Activated CD8-positive, alpha-beta memory T cell treated with anti-CD3 and anti-CD28 coated beads for 48 hours (primary cell): ENCODE measurements at regions not wholly inside any gene's neighbourhood (a gene's known extent, or its start where the extent isn't known, plus 50 kb on each side); places are given as distances from the start of the nearest gene placed in this dataset.

Source experiments
- DNase-seq, 3 experiments: peaks; one replicate each; pipeline ENCODE4 v3.0.0-alpha.2; 2020; ENCODE audit warnings: low read depth in 2 of 3, low spot score in 2 of 3

DNA sequence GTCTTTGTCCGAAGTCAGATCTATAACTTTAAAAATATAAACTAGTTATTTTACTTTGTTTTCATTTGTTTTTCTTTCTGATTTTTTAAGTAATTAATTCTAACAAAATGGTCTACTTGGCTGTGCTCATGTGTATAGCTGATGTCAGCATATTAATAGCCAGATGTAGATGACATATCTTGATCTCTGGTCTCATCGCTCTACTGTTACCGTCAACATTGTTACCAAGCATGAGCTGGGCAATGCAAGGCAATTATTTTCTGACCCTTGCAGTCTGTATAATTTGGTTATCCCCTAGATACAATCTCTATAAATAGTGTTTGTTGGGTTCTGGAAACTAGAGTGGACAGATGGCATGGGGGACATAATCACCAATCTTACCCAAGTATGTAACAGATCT lies 151.6 kb upstream of the PTPRK start:
- no peak for DNase-seq

DNA sequence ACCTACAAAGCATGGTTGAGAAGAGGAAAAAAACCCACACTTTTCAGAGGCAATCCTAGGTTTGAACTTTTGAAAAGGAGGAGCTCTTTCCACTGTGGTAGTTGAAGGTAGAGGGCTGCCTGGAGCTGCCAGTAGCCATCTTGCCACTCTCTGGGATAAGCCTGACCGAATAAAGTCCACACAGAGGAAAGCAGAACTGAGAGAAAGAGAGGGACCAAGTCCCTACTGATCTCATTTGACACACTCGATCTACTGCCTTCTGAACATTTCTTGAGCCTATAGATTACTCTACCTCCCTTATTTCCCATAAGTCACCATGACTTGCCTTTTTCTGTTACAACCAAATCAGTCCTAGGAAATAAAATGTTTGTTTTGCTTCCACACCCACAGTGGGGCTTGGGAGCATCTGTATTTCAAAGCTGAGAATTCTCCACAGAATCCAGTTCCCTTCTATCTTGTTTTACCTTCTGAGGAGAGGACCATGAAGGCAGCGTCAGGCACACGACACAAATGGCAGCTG lies 147.0 kb upstream of the PTPRK start:
- no peak for DNase-seq

DNA sequence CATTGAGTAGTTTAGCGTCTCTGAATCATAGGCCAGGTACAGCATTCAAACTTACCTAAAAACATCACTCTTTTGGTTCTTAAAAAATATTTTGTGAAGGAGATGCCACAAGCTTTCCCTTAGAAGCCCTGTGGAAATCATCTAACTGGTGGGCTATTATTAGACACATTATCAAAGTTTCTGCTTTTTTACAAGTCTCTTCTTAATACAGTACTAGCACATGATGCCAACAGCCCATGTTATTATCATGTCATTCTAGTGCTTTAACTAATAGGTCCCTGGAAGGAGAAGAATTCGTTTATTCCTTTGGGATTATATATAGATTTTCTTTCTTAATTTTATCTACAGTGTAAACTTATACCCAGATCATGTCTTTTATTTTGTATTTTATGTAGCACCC lies 146.0 kb upstream of the PTPRK start:
- DNase-seq = no peak

DNA sequence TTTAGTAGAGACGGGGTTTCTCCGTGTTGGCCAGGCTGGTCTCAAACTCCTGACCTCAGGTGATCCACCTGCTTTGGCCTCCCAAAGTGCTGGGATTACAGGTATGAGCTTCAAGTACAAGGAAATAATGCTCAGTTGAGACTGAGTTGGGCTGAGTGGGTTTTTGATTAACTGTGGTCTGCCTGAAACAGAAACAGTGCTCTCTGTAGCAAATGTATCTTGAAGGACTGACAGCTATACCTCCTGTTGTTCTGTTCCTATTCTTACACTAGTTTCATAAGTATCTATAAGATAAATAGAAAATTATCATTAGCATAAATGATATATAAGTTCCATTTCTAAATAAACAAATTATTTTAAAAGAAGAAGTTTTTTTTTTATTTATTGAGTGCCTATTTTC lies 142.8 kb upstream of the PTPRK start:
- DNase-seq = no peak

DNA sequence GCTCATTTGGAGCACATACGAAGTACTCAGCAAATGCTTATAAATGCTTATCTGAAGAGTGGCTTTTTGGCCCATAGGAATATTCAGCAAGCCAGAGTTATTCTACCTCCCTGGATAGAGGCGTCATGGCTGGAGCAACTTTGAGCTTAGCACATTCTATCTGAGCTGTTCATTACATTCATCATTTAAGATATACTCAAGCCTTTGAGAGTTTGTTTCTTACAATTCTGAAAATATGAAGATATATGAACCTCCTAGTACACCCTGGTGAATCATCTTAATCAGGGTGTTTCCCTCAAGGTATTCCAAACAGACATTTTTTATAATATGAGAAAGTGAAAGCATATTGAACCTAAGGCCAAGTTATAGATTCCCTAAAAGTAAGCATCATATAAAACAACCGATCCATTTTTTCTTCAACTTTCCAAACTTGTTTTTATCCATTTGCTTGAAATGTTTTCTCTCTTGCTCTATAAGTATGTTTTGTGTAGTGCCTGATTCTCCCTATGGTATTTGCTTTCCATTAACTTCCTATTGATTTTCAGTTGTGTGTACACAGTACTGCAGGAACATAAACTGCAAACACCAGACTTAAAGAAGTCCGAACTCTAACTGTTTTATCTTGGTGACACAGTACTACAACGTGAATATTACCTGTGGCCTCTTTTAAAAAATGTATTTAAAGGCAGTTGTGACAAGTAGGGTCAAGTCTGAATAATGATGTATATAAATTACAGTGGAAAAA lies 139.7 kb upstream of the PTPRK start:
- DNase-seq = no peak

DNA sequence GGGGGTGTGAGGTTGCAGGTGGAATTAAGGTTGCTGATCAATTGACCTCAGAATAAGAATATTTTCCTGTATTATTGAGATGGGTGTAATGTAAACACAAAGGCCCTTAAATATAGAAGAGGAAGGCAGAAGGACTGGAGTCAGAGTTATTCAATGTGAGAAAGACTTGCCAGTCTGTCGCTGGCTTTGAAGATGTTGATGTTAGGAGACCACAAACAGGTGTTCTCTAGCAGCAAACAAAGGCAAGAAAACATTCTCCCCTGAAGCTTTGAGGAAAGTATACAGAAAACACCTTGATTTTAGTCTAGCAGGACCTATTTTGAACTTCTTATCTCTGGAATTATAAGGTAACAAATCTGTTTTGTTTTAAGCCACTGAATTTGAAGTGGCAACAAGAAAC lies 138.9 kb upstream of the PTPRK start:
- no peak for DNase-seq

DNA sequence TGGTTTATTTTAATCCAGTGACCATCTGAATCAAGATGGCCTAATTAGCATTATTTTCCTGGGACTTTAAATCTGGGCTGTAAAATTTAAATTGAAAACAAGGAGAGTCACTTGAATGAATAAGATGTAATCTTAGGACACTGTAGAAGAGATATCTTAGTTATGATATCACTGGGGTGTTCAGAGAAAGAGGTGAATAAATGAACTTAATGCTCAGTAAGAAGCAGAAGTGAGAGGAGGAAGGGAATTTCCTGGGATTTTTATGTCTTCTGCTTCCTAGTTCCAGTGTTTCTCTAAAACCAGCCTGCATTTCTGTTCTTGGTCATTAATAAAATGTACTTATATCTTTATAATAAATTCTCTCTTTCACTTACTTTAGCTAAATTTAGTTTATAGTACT lies 136.8 kb upstream of the PTPRK start:
- no peak for DNase-seq

DNA sequence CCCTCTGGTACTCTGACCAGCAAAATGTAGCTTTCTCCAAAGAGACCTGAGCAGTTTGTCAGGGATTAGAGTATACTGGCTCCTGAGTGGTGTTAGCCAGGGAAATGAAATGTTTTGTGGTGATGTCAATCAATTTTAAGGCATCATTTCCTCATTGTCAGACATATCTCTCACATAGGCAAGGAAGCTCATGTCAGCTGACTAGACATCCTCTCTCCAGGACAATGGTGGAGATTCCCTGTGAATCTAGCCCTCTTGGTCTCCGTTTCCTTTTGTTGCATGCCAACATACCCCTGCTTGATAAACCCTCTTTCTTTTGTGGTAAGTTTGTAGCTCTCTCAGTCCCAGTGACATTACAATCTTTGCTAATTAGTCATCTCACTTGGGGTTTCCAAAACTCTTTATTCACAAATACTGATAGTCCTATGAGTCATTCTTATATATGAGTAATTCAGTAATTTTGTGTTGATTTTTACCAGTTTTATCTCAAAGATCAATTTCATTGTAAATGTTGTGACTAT lies 135.6 kb upstream of the PTPRK start:
- DNase-seq = peak in 1 of 3 experiments; percentile 6

DNA sequence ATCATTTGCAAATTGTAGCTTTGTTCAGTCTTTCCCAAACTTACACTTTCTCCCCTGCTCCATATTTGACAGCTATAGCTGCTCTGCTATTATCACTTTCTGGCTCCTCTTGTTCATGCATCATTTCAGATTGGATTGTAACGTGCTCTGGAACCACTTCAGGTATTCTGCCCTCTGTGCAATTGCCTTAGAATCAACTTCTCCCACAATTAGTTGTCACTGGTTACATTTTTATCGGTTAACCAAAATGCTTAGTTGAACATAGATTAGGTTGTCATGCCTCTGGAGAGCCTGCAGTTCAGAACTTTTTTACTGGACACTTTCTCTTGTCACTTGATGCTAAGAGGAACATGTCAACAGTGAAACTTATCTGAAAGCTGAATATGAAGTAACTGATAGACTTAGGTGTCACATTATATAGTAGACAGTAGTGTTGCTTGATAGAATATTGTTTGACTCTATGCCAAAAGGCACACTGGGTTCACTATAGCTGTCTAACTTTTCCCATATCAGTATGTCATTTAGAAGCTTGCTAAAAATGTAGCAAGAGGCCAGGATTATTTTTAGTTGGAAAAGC lies 127.7 kb upstream of the PTPRK start:
- DNase-seq = no peak

DNA sequence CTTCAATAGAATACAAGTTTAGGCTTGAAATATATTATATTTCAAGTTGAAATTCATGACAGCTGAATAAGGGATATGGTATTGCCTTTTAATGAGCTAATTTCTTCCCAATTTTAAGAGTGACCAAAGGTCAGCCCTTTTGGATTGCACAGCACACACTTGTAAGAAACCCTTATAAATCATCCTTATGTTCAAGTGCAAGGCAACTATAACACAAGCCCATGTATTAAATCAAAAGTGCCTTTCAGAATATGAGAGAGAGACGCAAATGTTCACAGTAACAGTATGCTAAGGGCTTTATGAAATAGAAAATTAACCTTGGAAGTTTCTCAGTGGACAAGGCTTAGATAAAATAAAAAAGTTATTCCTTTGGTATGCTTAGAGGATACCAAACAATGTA lies 121.7 kb upstream of the PTPRK start:
- DNase-seq = no peak

DNA sequence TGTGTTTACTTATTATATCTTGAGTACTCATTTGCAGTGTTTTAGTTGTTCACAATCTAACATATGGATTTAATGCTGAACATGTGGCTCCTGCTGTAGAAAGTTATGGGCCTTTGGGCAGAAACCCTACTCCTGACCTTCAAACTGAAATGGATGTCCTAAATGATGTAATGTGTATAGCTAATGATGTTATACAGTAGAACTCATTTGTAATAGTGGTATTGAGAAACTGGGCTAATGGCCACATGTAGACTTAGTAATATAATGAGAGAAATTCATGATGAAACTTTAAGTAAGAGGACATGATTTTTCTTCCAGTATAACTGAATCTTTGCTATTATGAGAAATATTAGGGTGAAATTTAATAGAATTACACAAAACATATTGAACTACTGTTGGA lies 121.3 kb upstream of the PTPRK start:
- DNase-seq = no peak

DNA sequence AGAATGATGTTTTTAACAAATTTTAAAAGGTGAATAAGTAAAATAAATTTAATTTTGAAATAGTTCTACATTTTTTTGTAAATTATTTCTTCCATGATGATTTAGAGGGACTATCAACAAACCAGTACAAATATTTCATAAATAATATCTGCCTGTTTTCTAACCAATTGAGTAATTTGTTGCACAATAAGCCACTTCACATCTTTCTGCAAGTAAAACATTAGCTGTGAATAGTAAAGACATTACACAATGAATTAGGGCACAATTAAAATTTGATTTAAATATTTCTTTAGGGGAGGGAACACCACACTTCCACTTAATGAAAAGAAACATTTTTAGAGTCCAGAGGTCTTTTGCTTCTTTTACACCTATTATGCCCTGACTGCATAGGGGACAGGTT lies 118.4 kb upstream of the PTPRK start:
- DNase-seq = no peak

DNA sequence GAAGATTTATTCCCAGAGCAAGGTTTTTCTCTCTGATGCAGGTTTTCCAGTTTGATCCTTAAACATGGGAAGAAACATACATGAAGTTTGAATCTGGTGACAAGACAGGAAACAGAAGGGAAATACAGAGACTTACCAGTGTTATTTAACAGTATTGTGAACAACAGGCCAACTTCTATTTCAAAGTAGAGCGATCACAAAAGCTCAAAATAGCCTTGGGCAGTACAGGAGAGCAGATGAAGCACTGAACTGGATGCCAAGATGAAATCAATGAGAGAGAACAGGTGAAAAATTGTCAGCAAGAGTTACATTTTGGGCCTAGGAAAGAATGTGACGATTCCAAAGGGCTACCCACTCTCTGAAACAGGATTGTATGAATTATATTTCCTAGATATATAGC lies 114.8 kb upstream of the PTPRK start:
- DNase-seq = no peak

DNA sequence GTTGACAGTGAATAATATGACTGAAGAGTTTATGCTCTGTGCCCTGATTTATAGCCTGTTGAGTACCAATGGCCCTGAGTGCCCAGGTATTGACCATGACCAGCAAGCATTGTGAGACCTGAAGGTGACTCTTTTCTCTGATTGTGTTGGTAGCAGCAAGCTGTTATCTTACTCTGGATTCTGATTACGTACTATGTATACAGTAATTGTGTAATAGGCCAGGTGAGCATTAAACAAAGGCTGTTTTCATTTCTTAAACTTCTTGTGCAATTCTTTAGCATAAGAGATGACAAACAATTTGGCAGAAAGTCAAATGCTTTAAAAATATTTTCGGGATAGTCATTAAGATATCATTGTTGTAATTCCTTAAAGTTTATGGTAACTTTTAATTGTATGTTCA lies 111.7 kb upstream of the PTPRK start:
- no peak for DNase-seq

DNA sequence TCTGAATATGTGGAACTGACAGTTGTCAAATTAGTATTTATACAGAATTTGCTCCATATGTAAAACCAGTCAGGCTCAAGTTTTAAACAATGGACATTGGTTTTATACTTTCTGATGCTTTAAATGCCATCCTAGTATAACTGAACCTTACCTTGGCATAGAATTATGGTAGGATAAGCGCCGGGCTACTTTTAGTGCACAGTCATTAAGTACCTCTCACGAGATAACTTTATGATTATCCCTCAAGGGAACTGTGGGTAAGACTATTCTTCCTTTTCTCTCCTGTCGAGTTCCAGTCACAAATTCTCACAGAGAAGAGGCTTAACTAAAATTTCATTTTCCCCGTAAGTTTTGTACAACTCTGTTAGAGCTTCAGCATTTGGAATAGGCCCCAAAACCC lies 110.6 kb upstream of the PTPRK start:
- no peak for DNase-seq

DNA sequence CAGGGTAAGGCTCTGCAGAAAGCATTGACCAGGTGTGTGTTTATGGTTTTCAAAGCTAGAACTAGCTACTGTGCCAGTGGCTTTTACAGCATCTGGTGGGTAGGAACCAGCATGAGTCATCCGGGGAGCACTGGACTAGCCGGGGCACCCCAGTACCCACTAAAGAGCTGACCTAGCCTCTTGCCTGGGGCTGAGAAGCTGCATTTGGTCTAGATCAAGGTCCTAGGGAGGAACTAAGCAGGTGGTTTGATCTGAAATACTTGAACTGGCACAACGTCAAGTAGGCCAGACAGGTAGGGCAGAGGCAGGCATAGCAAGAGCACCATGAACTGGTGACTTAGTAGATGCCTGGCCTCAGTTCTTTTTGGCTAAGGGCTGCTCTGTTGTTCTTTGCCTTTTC lies 109.8 kb upstream of the PTPRK start:
- no peak for DNase-seq

DNA sequence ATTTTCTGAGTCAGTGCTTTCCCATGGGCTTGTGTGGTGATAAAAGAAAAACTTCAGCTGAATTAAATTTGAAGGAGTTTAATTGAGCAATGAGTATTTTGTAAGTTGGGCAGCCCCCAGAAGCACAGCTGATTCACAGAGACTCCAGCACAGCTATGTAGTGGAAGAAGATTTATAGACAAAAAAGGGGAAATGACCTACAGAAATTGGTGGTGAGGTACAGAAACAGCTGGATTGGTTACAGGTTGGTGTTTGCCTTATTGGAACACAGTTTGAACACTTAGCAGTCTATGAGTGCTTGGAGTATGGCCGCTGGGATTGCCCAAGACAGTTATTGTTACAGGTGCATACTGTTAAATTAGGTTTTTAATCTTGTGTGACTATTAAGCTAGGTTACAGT lies 96.9 kb upstream of the PTPRK start:
- DNase-seq = no peak

DNA sequence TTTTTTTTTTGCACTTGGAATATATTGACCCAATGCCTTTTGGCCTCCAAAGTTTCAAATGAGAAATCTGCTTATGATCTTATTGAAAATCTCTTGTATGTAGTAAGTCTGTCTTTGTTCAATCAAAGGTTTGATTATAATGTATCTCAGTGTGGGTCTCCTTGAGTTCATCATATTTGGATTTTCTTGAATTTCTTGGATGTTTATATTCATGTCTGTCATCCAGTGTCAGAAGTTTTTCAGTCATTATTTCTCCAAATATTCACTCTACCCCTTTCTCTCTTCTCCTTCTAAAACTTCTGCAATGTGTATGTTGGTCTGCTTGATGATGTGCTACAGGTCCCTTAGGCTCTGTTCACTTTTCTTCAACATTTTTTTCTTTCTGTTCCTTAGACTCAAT lies 95.9 kb upstream of the PTPRK start:
- no peak for DNase-seq

DNA sequence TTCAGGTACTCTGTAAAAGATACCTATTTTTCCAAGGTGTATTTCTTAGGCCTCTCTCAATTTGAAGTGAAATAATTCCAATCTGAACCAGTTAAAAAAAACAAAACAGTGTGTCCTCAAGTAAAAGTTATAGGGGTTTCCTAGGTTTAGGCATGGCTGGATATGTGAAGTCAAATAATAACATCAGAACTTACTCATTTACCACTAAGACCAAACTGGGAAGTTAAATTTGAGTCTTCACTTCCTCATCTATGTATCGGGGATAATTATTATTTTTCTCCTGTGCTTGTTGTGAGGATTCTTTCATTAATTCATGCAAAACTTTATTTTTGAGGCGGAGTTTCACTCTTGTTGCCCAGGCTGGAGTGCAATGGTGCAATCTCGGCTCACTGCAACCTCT lies 86.2 kb upstream of the PTPRK start:
- DNase-seq = no peak

DNA sequence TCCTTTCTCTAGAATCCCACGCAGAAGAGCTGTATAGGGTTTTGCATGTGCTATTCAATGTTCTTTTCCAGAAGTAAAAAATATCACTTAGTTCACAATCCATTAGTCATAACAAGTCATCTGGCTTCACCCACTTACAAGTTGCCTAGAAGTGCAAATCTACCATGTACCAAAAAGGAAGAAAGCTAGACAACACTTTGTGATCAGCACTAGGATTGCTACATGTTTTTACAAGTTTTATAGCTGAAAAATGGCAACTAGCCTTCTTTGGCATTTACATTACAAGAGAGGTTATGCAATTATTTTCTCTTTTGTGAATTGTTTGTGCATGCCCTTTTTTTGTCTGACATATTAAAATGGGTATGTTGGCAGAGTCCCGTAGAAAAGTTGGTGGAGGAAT lies 85.6 kb upstream of the PTPRK start:
- no peak for DNase-seq

DNA sequence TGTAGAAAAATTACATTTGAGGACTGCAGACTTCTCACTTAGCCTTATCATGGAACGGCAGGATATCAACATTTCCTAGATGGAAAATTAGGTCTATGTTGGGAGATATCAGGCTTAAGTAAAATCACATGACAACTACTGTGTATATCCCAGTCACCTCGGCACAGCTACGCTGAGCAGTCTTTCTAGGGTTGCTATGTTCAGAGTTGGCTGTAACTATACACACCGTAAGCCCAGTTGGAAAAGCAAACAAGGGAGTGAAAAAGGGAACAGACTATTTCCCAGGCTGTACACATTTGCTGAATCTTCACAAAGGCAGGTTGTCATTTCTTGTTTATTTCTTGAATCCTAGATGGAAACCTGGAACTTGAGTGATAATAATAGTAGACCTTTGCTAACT lies 80.7 kb upstream of the PTPRK start:
- no peak for DNase-seq

DNA sequence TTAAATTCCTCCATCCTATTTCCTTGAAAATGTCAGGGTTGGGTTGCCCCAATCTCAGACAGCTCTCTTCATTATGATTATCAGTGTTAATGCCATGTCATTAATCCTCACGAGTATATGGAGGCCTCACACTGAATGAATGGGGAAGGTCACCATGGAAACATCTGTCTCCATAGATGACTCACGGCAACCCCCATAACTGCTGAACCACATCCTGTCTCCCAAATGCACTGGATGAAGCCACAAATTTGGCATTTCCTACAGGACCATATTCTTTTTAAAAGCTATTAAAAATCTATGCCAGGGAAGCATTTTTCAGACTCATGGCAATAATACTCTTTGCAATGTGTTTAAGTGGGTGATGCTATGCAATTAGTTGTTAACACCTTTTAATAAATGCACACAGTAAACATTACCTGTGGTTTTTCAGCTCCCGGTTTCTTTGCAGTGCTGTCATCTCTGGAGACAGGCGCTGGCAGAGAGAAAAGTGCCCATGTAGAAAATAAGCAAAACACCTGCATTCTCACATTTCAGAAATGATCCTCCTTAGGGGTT lies 80.1 kb upstream of the PTPRK start:
- DNase-seq = no peak

DNA sequence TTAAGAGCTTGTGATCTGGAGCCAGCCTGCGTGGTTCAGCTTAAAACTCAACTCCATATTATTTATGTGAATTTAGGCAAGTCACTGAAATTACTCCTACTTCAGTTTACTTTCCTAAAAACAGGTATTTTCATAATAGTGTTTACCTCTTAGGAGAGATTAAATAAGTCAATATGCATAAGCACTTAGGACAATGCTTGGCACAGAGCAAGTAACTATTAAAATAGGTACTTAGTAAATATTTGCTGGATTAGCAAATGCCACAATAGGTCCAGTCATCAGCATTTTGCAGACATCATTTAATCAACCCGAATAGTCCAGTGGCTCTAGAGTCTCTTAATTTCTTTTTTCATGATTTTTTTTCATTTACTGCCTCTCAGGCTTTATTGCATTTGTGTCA lies 78.6 kb upstream of the PTPRK start:
- no peak for DNase-seq
